Peyer's patch (tissue), 4 donors: ENCODE measurements at regions not wholly inside any gene's neighbourhood (a gene's known extent, or its start where the extent isn't known, plus 50 kb on each side); places are given as distances from the start of the nearest gene placed in this dataset.

Experiments
- POLR2A ChIP-seq, 2 donors: fragments of 450-650 bp; IDR thresholded peaks; one replicate each; pipeline ENCODE4 v1.5.1; 2017; ENCODE audit warnings: antibody characterized with exemption in 2 of 2, mild to moderate bottlenecking in 2 of 2, moderate library complexity in 2 of 2
- TF ChIP-seq, protein P1 (sequence below), 6 experiments: fragments of 450-650 bp in 4 of 6; fragments of 200-600 bp in 2 of 6; sonication (generic) in 1 of 6; IDR thresholded peaks; one replicate each; pipeline ENCODE4 v1.5.1; 2017 to 2019; ENCODE audit warnings: antibody characterized with exemption in 6 of 6, mild to moderate bottlenecking in 3 of 6, moderate library complexity in 1 of 6

DNA sequence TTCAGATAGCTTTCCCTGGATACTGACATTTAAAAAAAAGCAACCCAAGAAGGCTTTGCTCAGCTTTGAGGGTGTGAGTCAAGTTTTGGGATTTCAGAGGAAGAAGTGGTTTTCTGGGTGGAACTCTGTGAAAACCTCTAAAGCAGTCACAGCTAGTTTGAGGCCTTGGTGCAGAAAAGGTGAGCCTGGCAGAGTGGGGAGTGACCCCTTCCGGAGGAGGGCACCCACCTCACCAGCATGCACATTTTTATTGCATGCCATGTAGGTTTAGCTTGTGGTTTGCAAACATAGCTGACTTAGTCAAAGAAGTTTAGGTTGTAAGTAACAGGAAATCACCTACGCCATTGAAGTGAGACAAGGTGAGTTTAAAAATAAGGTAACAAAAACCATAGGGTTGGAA, 146.8 kb upstream of the PMEPA1 start:
- no peak for TF ChIP-seq POLR2A (IDR thresholded peaks at IDR 0.05)
- TF ChIP-seq, protein P1, sequence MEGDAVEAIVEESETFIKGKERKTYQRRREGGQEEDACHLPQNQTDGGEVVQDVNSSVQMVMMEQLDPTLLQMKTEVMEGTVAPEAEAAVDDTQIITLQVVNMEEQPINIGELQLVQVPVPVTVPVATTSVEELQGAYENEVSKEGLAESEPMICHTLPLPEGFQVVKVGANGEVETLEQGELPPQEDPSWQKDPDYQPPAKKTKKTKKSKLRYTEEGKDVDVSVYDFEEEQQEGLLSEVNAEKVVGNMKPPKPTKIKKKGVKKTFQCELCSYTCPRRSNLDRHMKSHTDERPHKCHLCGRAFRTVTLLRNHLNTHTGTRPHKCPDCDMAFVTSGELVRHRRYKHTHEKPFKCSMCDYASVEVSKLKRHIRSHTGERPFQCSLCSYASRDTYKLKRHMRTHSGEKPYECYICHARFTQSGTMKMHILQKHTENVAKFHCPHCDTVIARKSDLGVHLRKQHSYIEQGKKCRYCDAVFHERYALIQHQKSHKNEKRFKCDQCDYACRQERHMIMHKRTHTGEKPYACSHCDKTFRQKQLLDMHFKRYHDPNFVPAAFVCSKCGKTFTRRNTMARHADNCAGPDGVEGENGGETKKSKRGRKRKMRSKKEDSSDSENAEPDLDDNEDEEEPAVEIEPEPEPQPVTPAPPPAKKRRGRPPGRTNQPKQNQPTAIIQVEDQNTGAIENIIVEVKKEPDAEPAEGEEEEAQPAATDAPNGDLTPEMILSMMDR (IDR thresholded peaks at IDR 0.05): no peak
